ENCODE measurements at regions not wholly inside any gene's neighbourhood (a gene's known extent, or its start where the extent isn't known, plus 50 kb on each side); places are given as distances from the start of the nearest gene placed in this dataset.

DNA sequence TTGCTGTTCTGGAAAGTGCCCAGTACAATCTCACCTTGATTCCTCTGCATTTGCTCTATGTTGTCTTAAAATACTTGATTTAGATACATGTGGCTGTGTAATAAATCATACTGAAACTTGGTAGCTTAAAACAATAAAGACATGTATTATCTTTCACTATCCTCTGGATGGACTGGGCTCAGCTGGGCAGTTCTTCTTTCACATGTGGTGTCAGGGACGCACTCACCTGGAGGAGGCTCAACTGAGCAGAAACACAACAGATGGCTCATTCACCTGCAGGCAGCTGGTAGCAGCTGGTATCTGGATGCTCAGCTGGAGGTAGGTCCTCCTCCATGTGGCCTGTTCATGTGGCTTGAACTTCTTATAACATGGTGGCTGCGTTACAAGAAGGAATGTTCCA is 563.8 kb upstream of the FRG1 start:
- Histone ChIP-seq H3K27me3 (peaks cover 0 to 5% (median 0%) of the 10 kb centered on the region in 7 donors), H3K36me3 (no peaks in the 10 kb centered on the region), H3K9me3 (peaks cover 0 to 4% (median 0%) of the 10 kb centered on the region in 11 donors), H3K4me1 (no peaks in the 10 kb centered on the region), H3K4me3 (no peak overlapping the region), H3K27ac (no peak overlapping the region)
- TF ChIP-seq CTCF (IDR thresholded peaks at IDR 0.05), result no peak
- ATAC-seq (no peak), DNase-seq (no peak)
- intact Hi-C loops (cut with DNase I), result no loop called here
- 88 to 93% methylated on average over 2 of the region's 2 CpGs for WGBS, 2 donors

DNA sequence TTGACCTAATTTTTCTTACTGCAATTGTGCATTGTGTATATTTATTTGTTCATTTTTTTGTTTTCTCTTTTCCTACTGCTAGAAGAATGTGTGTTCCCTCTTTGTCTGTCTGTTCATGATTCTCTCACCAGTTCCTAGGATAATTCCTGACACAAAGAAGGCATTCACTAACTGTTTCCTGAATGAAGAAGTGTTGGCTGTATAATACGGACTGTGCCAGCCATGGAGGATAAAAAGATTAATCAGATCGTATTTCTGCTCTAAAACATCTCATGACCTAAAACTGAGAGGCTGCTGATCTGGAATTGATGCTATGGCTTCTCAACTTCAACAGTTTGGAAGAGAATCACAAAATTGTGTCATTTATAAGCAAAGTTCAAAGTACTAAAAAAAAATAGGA is 563.1 kb upstream of the FRG1 start:
- no peaks in the 10 kb centered on the region for H3K4me1 ChIP-seq
- no peak overlapping the region for H3K4me3 ChIP-seq
- no peak for ATAC-seq
- no peaks in the 10 kb centered on the region for H3K36me3 ChIP-seq
- no peak for TF ChIP-seq CTCF (IDR thresholded peaks at IDR 0.05)
- WGBS, 2 donors, result 61% methylated on average over 2 of the region's 2 CpGs
- no peak overlapping the region for H3K27ac ChIP-seq
- H3K27me3 ChIP-seq, result peaks cover 0 to 5% (median 0%) of the 10 kb centered on the region in 7 donors
- intact Hi-C loops (cut with DNase I), result no loop called here
- DNase-seq, result no peak
- peaks cover 0 to 4% (median 0%) of the 10 kb centered on the region in 11 donors for H3K9me3 ChIP-seq

GRCh38 chr4:189385098-189385497 is 555.6 kb upstream of the FRG1 start:
- no peaks in the 10 kb centered on the region for H3K4me1 ChIP-seq
- no peak overlapping the region for H3K4me3 ChIP-seq
- WGBS, 2 donors, result 28 to 42% methylated on average over 1 of the region's 1 CpG
- TF ChIP-seq CTCF (IDR thresholded peaks at IDR 0.05), result no peak
- DNase-seq, result no peak
- no peak overlapping the region for H3K27ac ChIP-seq
- intact Hi-C loops (cut with DNase I), result no loop called here
- peaks cover 0 to 10% (median 0%) of the 10 kb centered on the region in 11 donors for H3K9me3 ChIP-seq
- no peaks in the 10 kb centered on the region for H3K27me3 ChIP-seq
- H3K36me3 ChIP-seq, result no peaks in the 10 kb centered on the region
- no peak for ATAC-seq

DNA sequence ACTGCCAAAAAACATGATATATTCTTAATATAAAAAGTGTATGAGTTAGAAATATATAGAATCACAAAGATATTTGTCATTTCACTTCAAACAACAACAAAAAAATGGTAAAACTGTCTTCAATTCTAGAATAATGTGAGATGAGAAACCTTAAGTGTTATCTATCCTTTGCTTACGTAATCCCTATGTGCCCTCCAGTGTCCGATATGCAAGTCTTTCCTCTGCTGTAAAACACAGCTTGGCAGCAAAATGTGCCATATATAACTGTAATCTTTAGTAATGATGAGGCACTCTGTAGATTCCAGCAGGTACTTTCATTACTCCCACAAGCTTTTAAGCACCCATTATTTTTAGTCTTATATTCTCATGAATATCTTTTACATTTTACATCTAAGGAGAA is 555.1 kb upstream of the FRG1 start:
- Histone ChIP-seq H3K27ac (no peak overlapping the region), H3K9me3 (peaks cover 0 to 10% (median 0%) of the 10 kb centered on the region in 11 donors), H3K36me3 (no peaks in the 10 kb centered on the region), H3K27me3 (no peaks in the 10 kb centered on the region), H3K4me3 (no peak overlapping the region), H3K4me1 (no peaks in the 10 kb centered on the region)
- no peak for ATAC-seq
- WGBS, 2 donors, result 59 to 60% methylated on average over 2 of the region's 2 CpGs
- no peak for DNase-seq
- intact Hi-C loops (cut with DNase I), result no loop called here
- no peak for TF ChIP-seq CTCF (IDR thresholded peaks at IDR 0.05)
